B cell (primary cell): ENCODE measurements at regions not wholly inside any gene's neighbourhood (a gene's known extent, or its start where the extent isn't known, plus 50 kb on each side); places are given as distances from the start of the nearest gene placed in this dataset.

Source experiments
- EZH2 ChIP-seq: IDR thresholded peaks from 2 replicates; pipeline ENCODE4 v1.6.1; 2012; ENCODE audit warnings: borderline replicate concordance, low read depth, mild to moderate bottlenecking, moderate library complexity, low read length; ENCODE audit not compliant: insufficient read depth, poor library complexity, severe bottlenecking
- TF ChIP-seq, protein P1 (sequence below): fragments of 200-600 bp; IDR thresholded peaks from one replicate; pipeline ENCODE4 v1.8.0; 2022; ENCODE audit warnings: antibody characterized with exemption, mild to moderate bottlenecking

DNA sequence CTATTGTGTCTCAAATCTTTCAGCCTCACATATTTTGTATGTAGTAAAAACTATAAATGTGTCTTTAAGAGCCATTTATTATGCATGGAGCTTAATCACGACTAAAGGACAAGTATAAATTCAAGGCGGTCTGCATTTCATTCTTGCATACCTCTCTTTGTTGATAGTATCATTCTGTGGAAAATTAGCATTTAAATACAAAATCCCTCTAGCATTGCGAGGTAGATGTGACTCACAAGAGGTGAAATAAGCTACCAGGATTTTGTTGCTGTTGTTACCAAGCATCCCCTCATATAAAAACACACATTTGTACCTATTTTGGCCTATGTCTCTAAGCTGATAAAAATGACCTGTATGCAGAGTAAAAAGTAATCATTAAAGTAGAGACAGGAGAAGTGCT lies 537.4 kb upstream of the LUZP2 start:
- TF ChIP-seq, protein P1, sequence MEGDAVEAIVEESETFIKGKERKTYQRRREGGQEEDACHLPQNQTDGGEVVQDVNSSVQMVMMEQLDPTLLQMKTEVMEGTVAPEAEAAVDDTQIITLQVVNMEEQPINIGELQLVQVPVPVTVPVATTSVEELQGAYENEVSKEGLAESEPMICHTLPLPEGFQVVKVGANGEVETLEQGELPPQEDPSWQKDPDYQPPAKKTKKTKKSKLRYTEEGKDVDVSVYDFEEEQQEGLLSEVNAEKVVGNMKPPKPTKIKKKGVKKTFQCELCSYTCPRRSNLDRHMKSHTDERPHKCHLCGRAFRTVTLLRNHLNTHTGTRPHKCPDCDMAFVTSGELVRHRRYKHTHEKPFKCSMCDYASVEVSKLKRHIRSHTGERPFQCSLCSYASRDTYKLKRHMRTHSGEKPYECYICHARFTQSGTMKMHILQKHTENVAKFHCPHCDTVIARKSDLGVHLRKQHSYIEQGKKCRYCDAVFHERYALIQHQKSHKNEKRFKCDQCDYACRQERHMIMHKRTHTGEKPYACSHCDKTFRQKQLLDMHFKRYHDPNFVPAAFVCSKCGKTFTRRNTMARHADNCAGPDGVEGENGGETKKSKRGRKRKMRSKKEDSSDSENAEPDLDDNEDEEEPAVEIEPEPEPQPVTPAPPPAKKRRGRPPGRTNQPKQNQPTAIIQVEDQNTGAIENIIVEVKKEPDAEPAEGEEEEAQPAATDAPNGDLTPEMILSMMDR: no peak
- TF ChIP-seq EZH2: no peak
